GM21529 (cell line): ENCODE measurements at regions not wholly inside any gene's neighbourhood (a gene's known extent, or its start where the extent isn't known, plus 50 kb on each side); places are given as distances from the start of the nearest gene placed in this dataset.

Experiments used
- ATAC-seq: cut with Tn5 transposase; IDR thresholded peaks from one replicate; pipeline ENCODE4 v1.9.1; 2021; ENCODE audit not compliant: unreplicated experiment

DNA sequence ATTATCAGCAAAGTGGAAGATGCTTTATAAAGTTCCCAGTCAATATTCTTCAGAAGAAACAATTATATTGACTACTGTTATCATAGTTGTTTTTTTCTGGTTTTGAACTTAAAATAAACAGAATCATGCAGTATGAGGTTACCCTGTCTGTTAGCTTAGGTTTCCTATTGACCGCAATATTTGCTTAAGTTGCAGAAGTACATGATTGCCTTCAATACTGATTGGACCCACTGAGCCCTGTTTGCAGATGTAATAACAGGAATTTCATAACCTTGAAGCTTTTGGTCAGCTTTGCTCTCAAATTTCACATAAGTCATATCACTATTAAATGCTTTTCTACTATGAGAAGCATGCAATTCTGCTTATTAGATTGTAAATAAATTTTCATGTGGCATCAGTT, 229.1 kb upstream of the FSTL5 start:
- peak; percentile 58 for ATAC-seq

DNA sequence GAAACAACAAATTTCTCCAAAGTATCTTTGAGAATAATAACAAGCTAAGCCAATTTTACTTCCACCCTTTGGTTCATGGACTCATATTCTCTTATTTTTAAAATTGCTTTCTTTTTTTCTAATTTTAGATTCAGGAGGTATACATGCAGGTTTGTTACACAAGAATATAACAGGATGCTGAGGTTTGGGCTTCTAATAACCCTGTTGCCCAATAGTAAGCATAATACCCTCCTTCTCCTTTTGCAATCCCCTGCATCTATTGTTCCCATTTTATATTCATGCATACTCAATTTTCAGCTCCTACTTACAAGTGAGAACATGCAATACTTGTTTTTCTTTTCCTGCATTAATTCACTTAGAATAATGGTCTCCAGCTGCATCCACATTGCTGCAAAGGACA, 202.3 kb upstream of the FSTL5 start:
- ATAC-seq = no peak

DNA sequence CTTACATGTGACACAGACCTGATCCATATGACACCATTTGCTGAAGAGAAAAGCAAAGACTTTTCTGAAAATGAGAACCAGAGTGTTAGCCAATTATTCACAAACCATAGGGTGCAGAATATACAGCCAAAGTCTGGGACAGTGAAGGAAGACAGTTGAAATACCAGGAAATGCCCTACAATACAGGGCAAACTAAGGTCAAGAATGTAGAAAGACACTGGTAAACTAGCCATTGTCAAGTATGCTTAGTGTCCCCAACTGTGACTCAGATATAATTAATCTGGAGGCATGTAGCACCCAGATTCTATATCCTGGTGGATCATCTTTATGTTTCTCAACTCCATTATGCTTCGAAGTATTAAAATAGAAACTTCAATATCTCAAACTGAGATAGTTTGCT, 200.9 kb upstream of the FSTL5 start:
- no peak for ATAC-seq

DNA sequence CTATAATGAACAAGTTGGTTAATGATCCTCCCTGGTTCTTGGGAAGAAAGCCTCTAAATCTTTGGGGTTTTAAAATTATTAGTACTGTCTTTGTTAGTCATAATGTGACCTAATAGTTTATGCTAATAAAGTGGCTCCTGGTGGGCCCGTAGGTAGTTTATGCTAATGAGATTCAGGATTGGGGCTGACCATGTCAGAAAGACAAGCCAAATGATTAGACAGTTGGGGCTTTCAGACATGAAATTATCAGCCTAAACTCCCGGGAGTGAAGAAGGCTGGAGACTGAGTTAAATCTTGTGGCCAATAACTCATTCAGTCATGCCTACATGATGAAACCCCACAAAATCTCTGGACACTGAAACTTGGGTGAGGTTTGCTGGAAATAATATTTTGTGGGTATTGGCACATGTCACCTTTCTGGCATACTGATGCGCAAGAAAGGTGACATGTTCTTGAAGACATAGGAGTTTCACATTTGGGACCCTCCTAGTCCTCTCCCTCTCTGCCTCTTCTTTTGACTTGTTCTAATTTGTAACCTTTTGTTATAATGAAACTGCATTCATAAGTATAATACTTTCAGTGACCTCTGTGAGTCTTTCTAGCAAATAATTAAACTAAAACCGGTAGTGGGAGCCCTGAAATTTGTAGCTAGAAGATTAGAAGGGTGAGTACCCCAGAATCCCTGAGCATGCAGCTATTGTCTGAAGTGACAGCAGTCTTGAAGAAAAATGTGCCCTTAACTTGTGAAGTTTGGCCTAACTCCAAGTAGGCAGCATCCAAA, 196.8 kb upstream of the FSTL5 start:
- ATAC-seq = no peak

DNA sequence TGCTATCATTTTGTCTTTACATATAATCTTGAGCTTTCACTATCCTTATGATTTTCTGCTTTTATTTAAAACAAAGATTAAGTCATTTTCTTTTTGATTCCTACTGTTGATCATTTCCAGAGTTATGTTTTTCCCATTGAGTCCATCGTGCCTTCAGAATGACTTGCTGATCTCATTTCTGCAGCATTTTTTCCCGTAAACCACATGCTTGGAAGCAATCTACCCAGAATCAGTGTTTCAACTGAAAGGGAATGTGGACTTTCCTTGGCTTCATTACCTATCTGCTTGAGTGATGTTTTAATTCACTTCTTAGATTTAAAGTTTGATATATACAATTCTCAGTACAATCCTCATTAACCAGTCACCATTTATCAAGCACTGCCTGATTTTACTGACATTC, 192.4 kb upstream of the FSTL5 start:
- no peak for ATAC-seq

DNA sequence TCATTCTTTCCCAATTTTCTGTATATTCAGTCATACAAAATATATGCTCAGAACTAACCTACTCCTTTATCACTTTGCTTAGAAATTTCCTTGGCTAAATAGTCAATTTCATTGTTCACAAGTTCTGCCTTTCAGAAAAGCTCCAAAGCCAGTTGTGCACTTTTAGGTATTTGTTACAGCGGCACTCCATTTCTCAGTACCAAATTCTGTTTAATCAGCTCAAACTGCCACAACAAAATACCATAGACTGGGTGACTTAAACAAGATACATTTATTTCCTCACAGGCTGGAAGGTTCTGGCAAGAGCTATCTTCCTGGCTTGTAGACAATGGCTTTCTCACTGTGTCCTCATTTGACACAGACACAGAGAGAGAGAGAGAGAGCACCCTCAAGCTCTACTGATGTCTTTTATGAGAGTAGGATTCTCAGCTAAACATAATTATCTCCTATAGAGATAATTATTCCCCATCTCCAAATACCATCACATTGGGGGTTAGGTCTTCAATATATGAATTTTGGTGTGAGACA, 188.8 kb upstream of the FSTL5 start:
- no peak for ATAC-seq

DNA sequence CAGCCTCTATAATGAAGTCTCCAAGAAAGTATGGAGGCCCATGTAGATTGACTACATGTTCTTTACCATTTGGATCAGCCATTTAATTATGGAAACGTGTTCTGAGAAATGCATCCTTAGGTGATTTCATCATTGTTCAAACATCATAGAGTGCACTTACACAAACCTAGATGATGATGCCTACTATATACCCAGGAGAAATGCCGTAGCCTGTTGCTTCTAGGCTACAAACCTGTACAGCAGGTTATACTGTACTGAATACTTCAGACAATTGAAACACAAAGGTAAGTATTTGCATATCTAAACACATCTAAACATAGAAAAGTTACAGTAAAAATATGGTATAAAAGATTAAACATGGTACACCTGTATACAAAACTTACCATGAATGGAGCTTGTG, 186.5 kb upstream of the FSTL5 start:
- no peak for ATAC-seq

DNA sequence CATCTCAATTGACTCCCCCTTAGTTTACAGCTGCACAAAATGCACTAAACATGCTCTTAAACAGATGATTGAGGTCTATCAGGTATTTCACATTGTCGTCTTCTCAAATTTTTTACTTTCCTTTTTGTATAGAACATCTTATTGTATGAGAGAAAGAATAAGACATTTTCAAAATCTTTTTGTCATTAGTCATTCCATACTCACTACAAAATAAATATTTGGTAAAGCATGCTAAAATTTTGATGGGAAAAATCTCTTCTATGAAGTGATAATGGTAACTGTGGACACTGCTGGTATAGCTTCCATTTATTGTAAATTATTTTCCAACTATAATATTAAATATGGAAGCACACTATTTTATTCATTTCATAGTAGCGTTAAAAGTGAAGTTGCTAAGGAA, 185.6 kb upstream of the FSTL5 start:
- no peak for ATAC-seq

DNA sequence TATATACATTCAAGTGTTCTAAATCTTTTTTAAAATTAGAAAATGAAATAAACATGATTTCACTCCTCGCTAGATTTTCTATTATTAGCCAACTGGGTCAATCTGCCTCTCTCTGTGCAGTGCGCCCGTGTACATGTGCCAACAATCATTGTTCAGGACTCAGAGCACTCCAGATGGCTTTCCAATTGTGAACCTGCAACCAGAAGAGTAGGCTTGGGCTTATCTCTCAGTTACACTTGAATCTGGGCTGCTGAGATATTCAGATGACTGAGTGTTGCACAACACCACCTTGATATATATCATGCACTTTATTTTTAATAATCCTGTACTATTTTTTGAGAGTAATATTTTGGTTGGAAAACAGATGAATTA, 184.0 kb upstream of the FSTL5 start:
- ATAC-seq = no peak

DNA sequence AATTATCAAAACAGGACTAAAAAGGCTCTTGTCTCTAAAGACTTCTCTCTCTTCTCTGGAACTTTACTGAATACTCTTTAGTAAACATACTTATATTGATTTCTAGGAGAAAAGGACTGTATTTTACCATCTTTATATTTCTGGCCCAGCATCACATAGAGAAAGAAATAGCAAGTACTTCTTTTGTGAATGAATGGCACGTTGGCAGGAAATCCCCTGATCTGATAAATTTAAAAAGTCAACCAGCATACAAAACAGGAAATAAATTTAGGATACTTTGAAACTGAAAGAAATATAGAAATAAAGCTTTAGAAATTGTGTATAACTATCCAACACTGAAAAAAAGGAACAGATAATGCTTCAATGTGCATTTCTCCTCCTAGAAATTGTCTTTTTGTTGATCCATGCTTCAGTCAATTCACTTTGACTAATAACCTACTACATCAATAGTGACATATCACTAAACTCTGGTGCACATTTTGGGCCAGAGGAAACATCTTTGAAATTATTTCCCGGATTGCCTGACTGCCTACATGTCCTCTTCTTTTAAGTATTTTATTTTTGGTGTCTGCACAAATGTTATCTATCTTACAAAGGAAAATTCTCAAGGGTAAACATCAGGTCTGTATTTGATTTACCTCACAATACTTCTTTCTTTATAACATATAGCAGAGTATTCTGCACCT, 183.5 kb upstream of the FSTL5 start:
- ATAC-seq = no peak

DNA sequence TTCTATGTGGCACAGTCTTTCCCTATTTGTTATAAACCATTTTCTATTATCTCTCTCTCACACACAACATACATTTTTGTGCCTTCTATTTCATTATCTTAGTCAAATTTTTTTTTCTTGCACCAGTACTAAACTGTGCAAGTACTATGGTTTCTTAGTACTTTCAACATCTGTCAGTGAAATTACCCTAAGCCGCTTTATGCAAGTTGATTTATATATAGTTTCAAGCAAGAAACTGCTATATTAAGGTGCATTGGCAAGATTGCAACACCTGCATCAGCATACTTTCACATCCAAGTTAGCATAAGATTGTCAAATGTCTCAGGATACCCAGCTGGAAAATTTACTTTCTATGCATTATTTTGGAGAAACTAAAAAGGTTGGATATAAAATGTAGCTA, 180.2 kb upstream of the FSTL5 start:
- ATAC-seq = no peak

DNA sequence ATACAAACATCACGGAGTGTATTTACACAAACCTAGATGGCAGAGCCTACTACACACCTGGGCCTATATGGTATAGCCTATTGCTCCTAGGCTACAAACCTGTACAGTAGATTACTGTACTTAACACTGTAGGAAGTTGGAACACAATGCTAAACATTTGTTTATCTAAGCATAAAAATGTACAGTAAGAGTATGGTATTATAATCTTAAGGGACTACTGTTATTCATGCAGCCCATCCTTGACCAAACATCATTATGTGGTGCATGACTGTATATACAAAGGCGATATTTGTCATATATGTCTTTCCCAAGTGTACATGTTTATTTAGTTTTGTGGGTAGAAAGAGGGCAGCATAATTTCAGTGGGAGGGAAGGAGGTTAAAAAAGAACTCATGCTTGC, 177.7 kb upstream of the FSTL5 start:
- ATAC-seq = no peak

DNA sequence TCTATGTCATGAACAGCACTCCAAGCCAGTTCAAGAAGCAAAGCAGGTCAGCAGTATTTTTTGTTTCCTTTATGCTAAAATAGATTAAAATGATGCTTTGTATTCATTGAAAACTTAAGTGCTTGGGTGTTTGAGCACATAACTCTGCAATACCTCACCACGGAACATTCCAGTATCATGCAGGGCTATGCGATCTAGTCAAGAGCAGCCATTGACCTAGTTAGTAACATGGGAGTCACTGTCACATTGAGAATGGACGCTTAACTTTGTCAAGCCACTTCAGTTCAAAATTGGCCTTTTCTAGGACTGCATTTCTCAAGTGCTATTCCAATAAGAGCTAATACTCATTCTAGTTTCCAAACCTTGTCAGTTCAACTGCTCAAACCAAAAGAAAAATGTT, 160.1 kb upstream of the FSTL5 start:
- ATAC-seq = no peak

DNA sequence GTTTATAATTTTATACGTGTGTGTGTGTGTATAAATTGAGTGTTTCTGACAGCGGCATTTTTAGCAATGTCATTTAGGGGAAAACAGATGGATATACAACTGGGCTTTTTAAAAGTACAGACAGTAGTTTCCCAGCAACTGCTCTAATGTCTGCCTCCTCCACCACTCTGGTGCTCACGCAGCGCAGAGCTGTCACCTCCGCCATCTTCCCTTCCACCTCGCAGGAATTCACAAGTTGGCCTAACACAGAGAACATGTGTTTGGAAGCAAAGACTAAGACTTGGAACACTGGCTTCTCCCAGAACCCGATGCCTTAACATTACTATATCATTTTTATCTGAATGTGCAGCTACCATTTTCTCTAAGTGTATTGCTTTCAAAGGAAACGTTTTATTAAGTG, 158.3 kb upstream of the FSTL5 start:
- no peak for ATAC-seq

DNA sequence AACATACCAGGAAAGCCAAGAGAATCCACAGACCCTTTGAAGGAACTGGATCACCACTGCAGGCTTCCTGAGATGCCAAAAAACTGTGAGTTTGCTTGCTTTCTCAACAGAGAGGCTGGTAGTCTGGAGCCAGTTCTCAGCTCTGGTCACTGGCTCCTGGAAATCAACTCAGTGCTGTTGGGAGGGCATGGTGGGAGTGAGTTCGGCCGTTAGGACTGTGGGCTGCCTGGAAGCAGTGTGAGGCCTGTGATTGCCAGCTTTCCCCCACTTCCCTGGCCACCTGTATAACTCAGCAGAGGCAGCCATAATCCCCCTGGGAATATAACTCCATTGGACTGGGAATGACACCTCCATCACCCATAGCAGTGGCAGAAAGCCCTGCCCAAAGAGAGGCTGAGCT, 122.0 kb upstream of the FSTL5 start:
- no peak for ATAC-seq

DNA sequence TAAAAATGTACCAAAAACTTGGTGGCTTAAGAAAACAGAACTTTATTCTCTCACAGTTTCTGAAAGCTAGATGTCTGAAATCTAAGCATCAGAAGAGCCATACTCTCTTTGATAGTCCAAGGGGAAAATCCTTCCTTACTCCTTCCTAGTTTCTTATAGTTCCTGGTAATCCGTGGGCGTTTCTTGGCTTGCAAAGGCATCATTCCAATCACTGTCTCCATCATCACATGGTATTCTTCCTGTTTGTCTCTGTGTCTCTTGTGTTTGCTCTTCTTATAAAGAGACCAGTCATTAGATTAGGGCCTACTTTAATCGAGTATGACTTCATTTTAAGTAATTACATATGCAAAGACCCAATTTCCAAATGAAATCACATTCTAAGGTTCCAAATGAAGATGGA, 118.9 kb upstream of the FSTL5 start:
- no peak for ATAC-seq

DNA sequence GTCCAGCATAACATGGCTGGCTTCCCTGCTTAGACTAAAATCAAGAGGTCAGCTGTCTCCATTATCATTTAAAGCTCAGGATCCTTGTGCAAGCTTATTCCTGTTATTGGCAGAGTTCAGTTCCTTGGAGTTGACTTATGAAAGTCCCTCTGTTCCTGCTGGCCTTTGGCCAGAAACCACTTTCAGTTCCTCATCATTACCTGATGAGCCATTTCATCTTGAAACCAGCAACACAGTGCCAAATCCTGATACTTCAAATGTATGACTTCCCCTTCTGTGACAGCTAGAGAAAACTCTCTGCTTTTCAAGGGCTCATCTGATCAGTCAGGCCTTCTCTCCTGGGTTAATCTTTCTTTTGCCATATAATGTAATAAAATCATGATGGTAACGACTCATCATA, 110.6 kb upstream of the FSTL5 start:
- ATAC-seq = peak; percentile 85

DNA sequence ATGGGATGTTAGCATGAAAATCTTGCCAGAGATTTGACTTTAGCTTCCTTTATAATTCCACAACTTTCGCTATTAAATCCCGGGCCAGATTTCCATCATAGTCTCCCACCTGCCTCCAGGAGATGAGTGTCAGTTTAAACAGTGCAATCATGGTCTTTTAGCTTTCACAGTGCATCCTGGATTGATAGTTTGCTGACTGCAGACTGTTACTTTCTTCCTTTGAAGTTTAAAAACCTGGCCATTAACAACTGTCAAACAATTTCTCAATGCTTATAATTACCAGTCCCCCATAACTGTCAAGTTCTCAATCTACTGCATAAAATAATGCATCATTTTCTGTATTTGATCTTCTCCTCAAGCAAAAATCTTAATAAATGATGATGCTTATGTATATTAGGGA, 108.4 kb upstream of the FSTL5 start:
- ATAC-seq = no peak

DNA sequence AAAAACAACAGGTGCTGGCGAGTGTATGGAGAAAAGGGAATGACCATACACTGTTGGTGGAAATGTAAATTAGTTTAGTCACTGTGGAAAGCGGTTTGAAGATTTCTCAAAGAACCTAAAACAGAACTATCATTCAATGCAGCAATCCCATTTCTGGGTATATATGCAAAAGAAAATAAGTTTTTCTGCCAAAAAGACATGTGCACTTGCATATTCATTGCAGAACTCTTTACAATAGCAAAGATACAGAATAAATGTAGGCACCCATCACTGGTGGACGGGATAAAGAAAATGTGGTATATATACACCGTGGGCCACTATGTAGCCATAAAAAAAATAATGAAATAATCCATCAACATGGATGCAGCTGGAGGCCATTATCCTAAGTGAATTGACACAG, 105.1 kb upstream of the FSTL5 start:
- ATAC-seq = no peak

DNA sequence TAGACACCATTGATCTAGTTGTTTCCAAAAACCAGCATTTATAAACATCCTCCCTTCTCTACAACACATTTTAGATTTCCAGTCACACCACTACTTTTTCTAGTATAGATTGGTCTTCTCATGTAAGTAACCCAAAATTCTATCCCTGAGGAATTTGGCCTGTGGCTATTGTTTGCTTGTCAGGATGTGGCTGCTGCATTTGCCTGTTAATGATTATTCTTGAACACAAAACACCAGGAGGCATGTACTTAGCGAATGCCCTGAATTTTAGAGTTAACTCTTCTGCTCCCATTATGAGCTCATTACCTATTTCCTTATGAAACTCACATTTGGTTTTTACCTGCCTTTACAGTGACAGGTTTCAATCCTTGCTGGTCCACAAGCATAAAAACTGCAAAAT, 102.0 kb upstream of the FSTL5 start:
- no peak for ATAC-seq

DNA sequence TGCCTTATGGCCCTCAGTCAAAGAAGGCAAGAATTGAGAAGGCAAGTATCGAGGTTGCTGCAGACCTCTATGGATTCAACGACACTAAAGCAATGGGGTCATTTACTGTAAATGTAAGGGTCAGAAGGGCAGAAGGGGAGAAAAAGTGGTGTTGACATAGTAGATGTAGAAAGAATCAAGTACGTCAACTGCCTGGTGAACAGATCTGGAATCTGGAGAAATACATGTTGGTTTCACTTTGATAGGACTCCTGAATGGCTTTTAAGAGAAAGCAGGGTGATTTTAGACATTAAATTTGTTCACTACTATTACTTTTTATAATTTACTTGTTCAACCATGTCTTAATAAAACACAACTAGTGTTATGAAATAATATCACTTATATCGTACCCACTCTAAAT, 81.3 kb upstream of the FSTL5 start:
- ATAC-seq = no peak

DNA sequence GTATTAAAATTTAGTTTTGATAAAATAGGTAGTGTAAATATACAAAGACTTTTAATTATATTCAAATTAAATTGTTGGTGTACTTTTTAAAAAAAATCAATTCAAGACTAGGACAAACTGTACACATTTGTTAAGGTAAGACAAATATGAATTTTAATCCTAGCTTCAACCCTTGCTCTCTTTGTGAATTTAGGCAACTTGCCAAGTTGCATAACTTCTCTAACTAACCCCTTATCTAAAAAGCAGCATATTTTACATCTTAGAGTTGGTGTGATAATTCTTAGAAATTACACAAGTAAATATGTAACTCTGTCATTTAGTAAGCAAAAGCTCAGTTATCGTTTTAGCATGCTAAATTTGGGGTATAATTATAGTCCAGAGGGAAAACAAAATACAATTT, 78.1 kb upstream of the FSTL5 start:
- no peak for ATAC-seq
